Neuron (in vitro differentiated cells): ENCODE measurements at regions not wholly inside any gene's neighbourhood (a gene's known extent, or its start where the extent isn't known, plus 50 kb on each side); places are given as distances from the start of the nearest gene placed in this dataset.

ENCODE experiments used
- H2AFZ ChIP-seq: one replicate; pipeline ENCODE4 v1.6.1; 2013; ENCODE audit warnings: low read depth, mild to moderate bottlenecking, inconsistent platforms, low read length, moderate library complexity
- H3K27me3 ChIP-seq: one replicate; pipeline ENCODE4 v1.6.1; 2013; ENCODE audit warnings: low read length; ENCODE audit not compliant: insufficient read depth
- H3K36me3 ChIP-seq: one replicate; pipeline ENCODE4 v1.6.1; 2013; ENCODE audit warnings: low read length; ENCODE audit not compliant: insufficient read depth
- H3K4me1 ChIP-seq: one replicate; pipeline ENCODE4 v1.6.1; 2013; ENCODE audit warnings: low read length; ENCODE audit not compliant: insufficient read depth
- H3K4me3 ChIP-seq: 2 replicates; pipeline ENCODE4 v1.5.1; 2013; ENCODE audit warnings: mild to moderate bottlenecking, low read length, moderate library complexity
- H3K9me3 ChIP-seq: one replicate; pipeline ENCODE4 v1.6.1; 2013; ENCODE audit warnings: low read length

DNA sequence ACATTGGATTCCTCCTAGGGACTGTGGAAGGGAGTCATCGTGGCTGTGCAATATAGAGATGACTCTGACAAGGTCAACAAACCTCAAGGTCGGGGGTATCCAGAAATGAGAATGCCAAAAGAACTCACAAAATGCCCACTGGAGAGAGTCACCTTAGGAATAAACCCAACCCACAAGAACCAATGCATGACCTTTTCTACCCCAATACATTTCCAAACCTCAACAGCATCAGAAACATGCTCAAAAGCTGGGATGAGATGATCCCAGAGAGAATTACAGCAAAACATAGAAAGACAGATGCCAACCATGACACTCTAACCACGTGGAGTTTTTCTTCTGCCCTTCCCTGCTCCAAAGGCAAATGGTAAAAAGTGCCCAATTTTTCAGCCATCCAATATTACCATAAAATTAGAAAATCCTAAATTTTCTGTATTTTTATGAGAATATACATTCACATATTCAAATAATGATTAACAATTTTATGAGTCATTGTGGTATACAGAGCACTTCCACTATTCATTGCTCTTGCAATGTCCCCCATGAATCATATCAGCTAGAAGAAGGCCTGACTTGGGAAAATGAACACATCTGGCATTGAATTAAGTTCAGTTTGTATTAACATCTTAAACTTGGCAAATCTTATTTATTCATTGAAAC lies 88.2 kb upstream of the PALMD start:
- Histone ChIP-seq H3K4me3 (no peak overlapping the region), H3K27me3 (no peaks in the 10 kb centered on the region), H3K4me1 (no peaks in the 10 kb centered on the region), H3K9me3 (no peaks in the 10 kb centered on the region), H3K36me3 (no peaks in the 10 kb centered on the region), H2AFZ (no peak overlapping the region)

- no peaks in the 10 kb centered on the region for H3K36me3 ChIP-seq
- H3K4me3 ChIP-seq, result no peak overlapping the region
- no peaks in the 10 kb centered on the region for H3K9me3 ChIP-seq
- no peaks in the 10 kb centered on the region for H3K4me1 ChIP-seq
- no peak overlapping the region for H2AFZ ChIP-seq
- no peaks in the 10 kb centered on the region for H3K27me3 ChIP-seq
These were observed 86.7 kb upstream of the PALMD start for GRCh38 chr1:99559166-99559565.

- Histone ChIP-seq H2AFZ (no peak overlapping the region), H3K27me3 (no peaks in the 10 kb centered on the region)
These were observed 85.5 kb upstream of the PALMD start for GRCh38 chr1:99560207-99561040.

GRCh38 chr1:99561952-99562351 lies 84.0 kb upstream of the PALMD start:
- no peaks in the 10 kb centered on the region for H3K9me3 ChIP-seq
- H3K4me3 ChIP-seq, result no peak overlapping the region
- no peaks in the 10 kb centered on the region for H3K36me3 ChIP-seq
- no peaks in the 10 kb centered on the region for H3K4me1 ChIP-seq
- no peaks in the 10 kb centered on the region for H3K27me3 ChIP-seq
- no peak overlapping the region for H2AFZ ChIP-seq

More at GRCh38 chr1:99560207-99561040, 85.5 kb upstream of the PALMD start:
- Histone ChIP-seq H3K36me3 (no peaks in the 10 kb centered on the region), H3K4me3 (no peak overlapping the region), H3K4me1 (no peaks in the 10 kb centered on the region), H3K9me3 (no peaks in the 10 kb centered on the region)

DNA sequence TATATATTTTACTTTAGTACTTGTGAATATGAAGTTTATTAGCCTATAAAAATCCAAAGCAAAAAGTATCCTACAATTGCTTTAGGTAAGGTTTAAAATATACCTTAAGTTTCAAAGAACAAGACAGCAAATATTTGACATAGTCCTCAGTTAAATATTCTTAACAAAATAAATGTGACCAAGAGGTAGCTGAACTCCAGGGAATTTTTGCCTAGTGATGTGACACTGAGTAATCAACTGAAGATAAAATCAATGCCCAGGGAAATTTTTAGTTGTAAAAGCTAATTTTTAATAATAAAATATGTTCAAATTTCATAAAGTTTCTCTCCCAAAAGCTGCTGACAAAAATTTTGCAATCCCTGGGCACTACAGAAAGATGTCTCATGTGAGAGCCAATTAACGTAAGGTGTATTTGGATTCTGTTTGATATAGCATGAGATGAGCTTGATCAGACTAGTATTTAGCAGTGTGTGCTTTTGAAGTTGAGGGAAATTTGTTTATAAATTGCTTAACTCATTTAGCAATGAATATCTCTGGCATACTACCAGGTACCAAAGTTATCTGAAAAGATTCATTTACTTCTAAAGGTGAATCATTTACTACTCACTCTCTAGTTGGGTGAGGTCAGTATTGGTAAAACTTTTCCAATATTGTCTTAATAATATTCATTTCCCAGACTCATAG lies 80.2 kb upstream of the PALMD start:
- H3K9me3 ChIP-seq, result no peaks in the 10 kb centered on the region
- no peaks in the 10 kb centered on the region for H3K27me3 ChIP-seq
- H3K4me3 ChIP-seq, result no peak overlapping the region
- no peak overlapping the region for H2AFZ ChIP-seq
- H3K36me3 ChIP-seq, result no peaks in the 10 kb centered on the region
- H3K4me1 ChIP-seq, result no peaks in the 10 kb centered on the region

- no peaks in the 10 kb centered on the region for H3K27me3 ChIP-seq
These were observed 79.5 kb upstream of the PALMD start for GRCh38 chr1:99566290-99567021.

GRCh38 chr1:99570486-99571089 lies 75.3 kb upstream of the PALMD start:
- H3K4me3 ChIP-seq, result no peak overlapping the region
- H3K9me3 ChIP-seq, result no peaks in the 10 kb centered on the region
- H3K4me1 ChIP-seq, result no peaks in the 10 kb centered on the region
- no peaks in the 10 kb centered on the region for H3K36me3 ChIP-seq
- H3K27me3 ChIP-seq, result no peaks in the 10 kb centered on the region
- no peak overlapping the region for H2AFZ ChIP-seq

More at GRCh38 chr1:99566290-99567021, 79.5 kb upstream of the PALMD start:
- H3K36me3 ChIP-seq, result no peaks in the 10 kb centered on the region
- H2AFZ ChIP-seq, result no peak overlapping the region
- no peaks in the 10 kb centered on the region for H3K9me3 ChIP-seq
- no peaks in the 10 kb centered on the region for H3K4me1 ChIP-seq
- H3K4me3 ChIP-seq, result no peak overlapping the region

DNA sequence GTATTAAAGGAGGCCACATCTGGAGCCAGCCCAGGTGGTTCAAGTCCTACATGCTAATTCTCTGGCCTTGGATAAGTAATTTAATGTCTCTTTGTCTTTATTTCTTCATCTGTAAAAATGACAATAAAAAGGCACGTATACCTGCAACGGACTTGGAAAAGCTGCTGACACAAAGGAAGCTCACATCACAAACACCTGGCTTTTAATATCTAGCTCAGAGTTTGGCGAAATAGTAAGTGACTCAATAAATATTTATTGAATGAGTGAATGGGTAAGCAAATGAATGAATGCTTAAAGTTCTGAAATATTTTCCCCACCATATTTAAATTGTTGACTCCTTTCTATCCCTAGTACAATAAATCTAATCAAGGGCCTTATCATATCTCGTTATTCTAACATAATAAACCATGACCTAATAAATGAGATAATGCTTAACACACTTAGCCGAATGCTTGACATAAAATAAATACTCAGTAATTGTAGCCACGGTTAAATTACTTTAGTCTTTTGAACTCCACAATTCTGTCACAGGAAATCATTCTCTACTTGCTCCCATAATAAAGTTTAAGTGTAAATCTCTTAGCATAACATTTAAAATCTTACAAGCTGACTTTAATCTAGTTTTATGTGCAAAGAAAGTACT lies 74.7 kb upstream of the PALMD start:
- no peak overlapping the region for H3K4me3 ChIP-seq
- H3K4me1 ChIP-seq, result no peaks in the 10 kb centered on the region
- no peaks in the 10 kb centered on the region for H3K36me3 ChIP-seq
- no peaks in the 10 kb centered on the region for H3K9me3 ChIP-seq
- no peak overlapping the region for H2AFZ ChIP-seq
- no peaks in the 10 kb centered on the region for H3K27me3 ChIP-seq

DNA sequence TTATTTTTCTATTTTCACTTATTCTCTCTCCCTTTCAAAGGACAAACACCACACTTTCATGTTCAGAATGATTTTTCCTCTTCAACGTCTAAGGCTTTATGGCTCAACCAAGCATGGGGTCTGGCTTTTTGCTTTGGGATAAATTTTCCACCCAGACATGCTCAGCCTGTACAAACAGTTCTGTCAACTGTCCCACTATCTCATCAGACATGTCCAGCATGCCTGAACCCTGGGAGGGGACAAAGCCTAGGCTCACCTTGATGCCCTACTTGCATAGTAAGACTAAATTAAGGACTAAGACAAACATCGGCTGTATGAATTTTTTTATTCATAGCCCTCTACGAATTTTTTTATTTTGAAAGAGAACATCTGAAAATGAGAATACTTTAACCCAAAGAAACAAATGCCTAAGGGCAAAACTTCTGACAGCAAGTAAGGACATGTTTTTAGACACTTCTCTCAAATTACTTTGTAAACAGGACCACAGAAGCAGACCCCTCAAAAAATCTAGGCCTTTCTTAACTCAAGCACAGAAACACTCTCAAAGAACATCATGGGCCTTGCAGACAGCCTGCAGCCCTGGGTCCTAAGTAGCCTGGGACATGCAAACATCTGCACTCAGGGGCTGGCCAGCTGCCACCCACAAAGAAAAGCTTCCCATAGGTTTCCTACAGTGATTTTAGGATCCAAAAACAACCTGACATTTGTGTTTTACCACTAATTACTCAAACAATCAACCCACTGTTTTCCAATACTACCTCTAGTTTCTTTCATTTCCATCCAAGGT lies 72.3 kb upstream of the PALMD start:
- H3K4me1 ChIP-seq, result peaks cover 5% of the 10 kb centered on the region
- H3K4me3 ChIP-seq, result no peak overlapping the region
- H3K36me3 ChIP-seq, result no peaks in the 10 kb centered on the region
- H2AFZ ChIP-seq, result no peak overlapping the region
- H3K9me3 ChIP-seq, result no peaks in the 10 kb centered on the region
- no peaks in the 10 kb centered on the region for H3K27me3 ChIP-seq

DNA sequence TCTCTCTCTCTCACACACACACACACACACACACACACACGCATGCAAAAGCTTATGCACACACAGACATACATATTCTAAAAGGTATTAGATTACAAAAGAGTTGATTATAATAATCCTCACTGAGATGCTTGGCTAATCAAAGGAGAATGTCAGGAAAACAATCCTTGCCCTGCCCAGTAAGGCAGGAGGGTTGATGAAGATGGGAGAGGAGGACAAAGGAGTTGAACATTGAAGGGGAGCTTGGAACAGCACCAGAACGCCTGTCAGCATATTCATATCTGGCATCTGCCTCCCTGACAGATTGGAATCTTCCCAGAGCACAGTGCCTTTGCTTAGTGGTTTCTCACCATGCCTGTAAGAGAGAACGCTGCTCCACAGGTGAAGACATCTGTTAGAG lies 68.6 kb upstream of the PALMD start:
- H3K9me3 ChIP-seq, result peaks cover 6% of the 10 kb centered on the region
- H3K4me1 ChIP-seq, result peaks cover 16% of the 10 kb centered on the region
- no peaks in the 10 kb centered on the region for H3K27me3 ChIP-seq
- no peak overlapping the region for H2AFZ ChIP-seq
- H3K36me3 ChIP-seq, result no peaks in the 10 kb centered on the region
- H3K4me3 ChIP-seq, result no peak overlapping the region

- Histone ChIP-seq H3K4me3 (no peak overlapping the region), H2AFZ (no peak overlapping the region), H3K4me1 (peaks cover 16% of the 10 kb centered on the region), H3K36me3 (no peaks in the 10 kb centered on the region), H3K9me3 (peaks cover 6% of the 10 kb centered on the region), H3K27me3 (no peaks in the 10 kb centered on the region)
These were observed 66.2 kb upstream of the PALMD start for GRCh38 chr1:99579691-99580172.
